PC-3 (cell line): ENCODE measurements at regions not wholly inside any gene's neighbourhood (a gene's known extent, or its start where the extent isn't known, plus 50 kb on each side); places are given as distances from the start of the nearest gene placed in this dataset.
"Not testable (repeated sequence)": the region's sequence is repeated elsewhere in the genome, so short reads cannot be mapped to it uniquely, and the experiment has no call there.

ENCODE experiments used
- ATAC-seq: fragments of 200-7000 bp; cut with Tn5 transposase; 2 replicates; pipeline ENCODE4 v1.9.1; 2020; ENCODE audit warnings: mild to moderate bottlenecking, moderate library complexity
- BruUV-seq: library from RNA; stranded (reverse); fragments of 400-500 nt; replicated peaks from 2 replicates; lab custom pipeline; 2021; lab: Mats Ljungman, UMichigan
- CTCF ChIA-PET: fragments of 300-600 bp; sonication (Branson Sonifier 250); formaldehyde crosslinking; loops from one replicate; lab custom pipeline; 2022; ENCODE audit warnings: antibody characterized with exemption; lab: Charles Lee
- POLR2A ChIA-PET: fragments of 300-600 bp; sonication (Branson Sonifier 250); formaldehyde crosslinking; loops from one replicate; lab custom pipeline; 2022; ENCODE audit warnings: antibody characterized with exemption; ENCODE audit not compliant: unreplicated experiment; lab: Charles Lee
- DNase-seq: peaks from one replicate; pipeline ENCODE4 v3.0.0-alpha.2; 2015
- H2AFZ ChIP-seq: fragments of 300-600 bp; sonication (generic); 2 replicates; pipeline ENCODE4 v1.6.0; 2016; ENCODE audit warnings: antibody characterized with exemption, low read length
- H3F3A ChIP-seq: fragments of 300-600 bp; sonication (generic); one replicate; pipeline ENCODE4 v1.6.0; 2017; ENCODE audit warnings: antibody characterized with exemption, low read length, control low read depth, mild to moderate bottlenecking; ENCODE audit not compliant: unreplicated experiment
- H3K27ac ChIP-seq: fragments of 300-600 bp; sonication (generic); 2 replicates; pipeline ENCODE4 v1.5.1; 2016; ENCODE audit warnings: mild to moderate bottlenecking, low read length
- H3K27me3 ChIP-seq: fragments of 300-600 bp; sonication (generic); 2 replicates; pipeline ENCODE4 v1.6.1; 2016; ENCODE audit warnings: low read length, mixed read lengths
- H3K36me3 ChIP-seq: fragments of 300-600 bp; sonication (generic); 2 replicates; pipeline ENCODE4 v1.6.1; 2016; ENCODE audit warnings: low read depth, mixed run types, low read length, mixed read lengths
- H3K4me1 ChIP-seq: fragments of 300-600 bp; sonication (generic); 2 replicates; pipeline ENCODE4 v1.5.1; 2016; ENCODE audit warnings: low read length; ENCODE audit not compliant: insufficient read depth
- H3K4me2 ChIP-seq: fragments of 300-600 bp; sonication (generic); 2 replicates; pipeline ENCODE4 v1.6.0; 2016; ENCODE audit warnings: low read length
- H3K4me3 ChIP-seq: fragments of 300-600 bp; sonication (generic); 2 replicates; pipeline ENCODE4 v1.5.1; 2016; ENCODE audit warnings: mild to moderate bottlenecking, low read length, mixed read lengths
- H3K79me2 ChIP-seq: fragments of 300-600 bp; sonication (generic); 2 replicates; pipeline ENCODE4 v1.6.1; 2017; ENCODE audit warnings: low read length, mixed read lengths
- H3K9ac ChIP-seq: fragments of 300-600 bp; sonication (generic); 2 replicates; pipeline ENCODE4 v1.6.0; 2016; ENCODE audit warnings: mild to moderate bottlenecking, low read length
- H3K9me2 ChIP-seq: fragments of 300-600 bp; sonication (generic); replicated peaks from 2 replicates; pipeline ENCODE4 v1.6.1; 2016; ENCODE audit warnings: mixed run types, low read length, mixed read lengths
- H3K9me3 ChIP-seq: fragments of 300-600 bp; sonication (generic); 2 replicates; pipeline ENCODE4 v1.6.1; 2016; ENCODE audit warnings: low read length, mixed read lengths
- H4K20me1 ChIP-seq: fragments of 300-600 bp; sonication (generic); 2 replicates; pipeline ENCODE4 v1.6.1; 2016; ENCODE audit warnings: low read length, mixed read lengths
- CTCF ChIP-seq: fragments of 300-600 bp; sonication (generic); conservative IDR thresholded peaks from 2 replicates; pipeline ENCODE4 v1.5.1; 2017; ENCODE audit warnings: antibody characterized with exemption, low read depth, mild to moderate bottlenecking, low read length
- EZH2 ChIP-seq: fragments of 300-600 bp; sonication (generic); IDR thresholded peaks from one replicate; pipeline ENCODE4 v1.6.1; 2017; ENCODE audit warnings: antibody characterized with exemption, mild to moderate bottlenecking, low read length; ENCODE audit not compliant: unreplicated experiment
- EZH2phosphoT487 ChIP-seq: fragments of 300-600 bp; sonication (generic); IDR thresholded peaks from 2 replicates; pipeline ENCODE4 v1.6.1; 2018; ENCODE audit warnings: mild to moderate bottlenecking, antibody characterized with exemption, low read length, borderline replicate concordance
- intact Hi-C: fragments of 100-400 bp; cut with micrococcal nuclease; formaldehyde crosslinking; loops from 2 replicates; pipeline ENCODE4 v1.9.0; 2023

GRCh38 chrX:45505214-45505613 is 304.5 kb upstream of the DIPK2B start:
- POLR2A ChIA-PET = interaction anchor here (0.7 kb wide), 1 partner anchor 205 kb away, joined by 6 read pairs; no protein-coding TSS in a partner anchor
- H4K20me1 ChIP-seq = no peaks in the 10 kb centered on the region
- no TSS peak for BruUV-seq
- H3K27ac ChIP-seq = peak overlapping the region; percentile 100
- H3K36me3 ChIP-seq = no peaks in the 10 kb centered on the region
- H3K79me2 ChIP-seq = peaks cover 9% of the 10 kb centered on the region; the same call in 1 of the 2 replicates
- intact Hi-C loops = no loop called here
- peaks cover 12% of the 10 kb centered on the region for H3F3A ChIP-seq
- peaks cover 43% of the 10 kb centered on the region for H3K4me1 ChIP-seq
- no peaks in the 10 kb centered on the region for H3K27me3 ChIP-seq
- H3K4me2 ChIP-seq = no peak overlapping the region
- no peak overlapping the region for H2AFZ ChIP-seq
- TF ChIP-seq CTCF (no peak), EZH2 (no peak), EZH2phosphoT487 (no peak)
- H3K9me2 ChIP-seq = no peaks in the 10 kb centered on the region
- CTCF ChIA-PET = no interaction called here
- DNase-seq (peak; percentile 32), ATAC-seq (no peak)
- H3K9ac ChIP-seq = peak overlapping the region; percentile 92
- no peaks in the 10 kb centered on the region for H3K9me3 ChIP-seq
- no peak overlapping the region for H3K4me3 ChIP-seq

- H3K36me3 ChIP-seq, H2AFZ ChIP-seq, H3K79me2 ChIP-seq, H3K27ac ChIP-seq, intact Hi-C loops, ATAC-seq, H3K27me3 ChIP-seq, H3K4me3 ChIP-seq, H3K9me2 ChIP-seq, H4K20me1 ChIP-seq, DNase-seq, H3K9me3 ChIP-seq, H3K4me2 ChIP-seq, CTCF ChIA-PET, BruUV-seq, H3K9ac ChIP-seq, POLR2A ChIA-PET: not testable (repeated sequence)
- H3K4me1 ChIP-seq = peaks cover 36% of the 10 kb centered on the region
- peaks cover 12% of the 10 kb centered on the region for H3F3A ChIP-seq
These were observed 303.2 kb upstream of the DIPK2B start for GRCh38 chrX:45503787-45504362.

GRCh38 chrX:45502396-45502795 is 301.7 kb upstream of the DIPK2B start:
- no peaks in the 10 kb centered on the region for H3K27me3 ChIP-seq
- H3K27ac ChIP-seq = no peak overlapping the region
- no peak overlapping the region for H3K4me3 ChIP-seq
- no peak for TF ChIP-seq CTCF
- no peak for TF ChIP-seq EZH2
- no peak for TF ChIP-seq EZH2phosphoT487
- intact Hi-C loops = no loop called here
- H3K9me2 ChIP-seq = no peaks in the 10 kb centered on the region
- no peak for ATAC-seq
- H3K4me2 ChIP-seq = no peak overlapping the region
- no peaks in the 10 kb centered on the region for H3K79me2 ChIP-seq
- ChIA-PET POLR2A (no interaction called here), CTCF (no interaction called here)
- no peaks in the 10 kb centered on the region for H3K9me3 ChIP-seq
- H2AFZ ChIP-seq = no peak overlapping the region
- no peaks in the 10 kb centered on the region for H3K36me3 ChIP-seq
- peaks cover 7% of the 10 kb centered on the region for H3F3A ChIP-seq
- no peak for DNase-seq
- H3K4me1 ChIP-seq = peaks cover 22% of the 10 kb centered on the region
- no TSS peak for BruUV-seq
- no peak overlapping the region for H3K9ac ChIP-seq
- H4K20me1 ChIP-seq = no peaks in the 10 kb centered on the region
